WTC11 (cell line): ENCODE measurements at regions not wholly inside any gene's neighbourhood (a gene's known extent, or its start where the extent isn't known, plus 50 kb on each side); places are given as distances from the start of the nearest gene placed in this dataset.

Experiments
- CREB1 ChIP-seq: sonication (generic); formaldehyde crosslinking; IDR thresholded peaks from 2 replicates; pipeline ENCODE4 v1.8.0; 2023; ENCODE audit warnings: mild to moderate bottlenecking, missing genetic modification reagents
- CREM ChIP-seq: sonication (generic); formaldehyde crosslinking; IDR thresholded peaks from 2 replicates; pipeline ENCODE4 v1.8.1; 2022; ENCODE audit warnings: mild to moderate bottlenecking, missing genetic modification reagents, moderate library complexity
- JUN ChIP-seq: sonication (generic); formaldehyde crosslinking; IDR thresholded peaks from 2 replicates; pipeline ENCODE4 v1.8.0; 2023; ENCODE audit warnings: mild to moderate bottlenecking, missing genetic modification reagents
- MAX ChIP-seq: sonication (generic); formaldehyde crosslinking; IDR thresholded peaks from 2 replicates; pipeline ENCODE4 v1.8.0; 2022; ENCODE audit warnings: mild to moderate bottlenecking, missing genetic modification reagents
- NR3C1 ChIP-seq: sonication (generic); formaldehyde crosslinking; conservative IDR thresholded peaks from 2 replicates; pipeline ENCODE4 v1.8.1; 2023; ENCODE audit warnings: low read depth, mild to moderate bottlenecking, missing genetic modification reagents
- TEAD4 ChIP-seq: sonication (generic); formaldehyde crosslinking; IDR thresholded peaks from 2 replicates; pipeline ENCODE4 v1.8.0; 2022; ENCODE audit warnings: mild to moderate bottlenecking, missing genetic modification reagents
- ZNF232 ChIP-seq: sonication (generic); formaldehyde crosslinking; IDR thresholded peaks from 2 replicates; pipeline ENCODE4 v1.8.0; 2022; ENCODE audit warnings: mild to moderate bottlenecking, missing genetic modification reagents
- TF ChIP-seq, protein P1 (sequence below): fragments of 200-600 bp; IDR thresholded peaks from 2 replicates; pipeline ENCODE4 v1.8.0; 2022; ENCODE audit warnings: antibody characterized with exemption

GRCh38 chr2:16296331-16297250 is 356.2 kb downstream of the MYCN start:
- TF ChIP-seq MAX (CRISPR knock-in tag) (no peak), JUN (CRISPR knock-in tag) (no peak), NR3C1 (no peak), ZNF232 (CRISPR knock-in tag) (no peak), CREM (no peak), CREB1 (no peak), TEAD4 (CRISPR knock-in tag) (no peak)
- TF ChIP-seq, protein P1, sequence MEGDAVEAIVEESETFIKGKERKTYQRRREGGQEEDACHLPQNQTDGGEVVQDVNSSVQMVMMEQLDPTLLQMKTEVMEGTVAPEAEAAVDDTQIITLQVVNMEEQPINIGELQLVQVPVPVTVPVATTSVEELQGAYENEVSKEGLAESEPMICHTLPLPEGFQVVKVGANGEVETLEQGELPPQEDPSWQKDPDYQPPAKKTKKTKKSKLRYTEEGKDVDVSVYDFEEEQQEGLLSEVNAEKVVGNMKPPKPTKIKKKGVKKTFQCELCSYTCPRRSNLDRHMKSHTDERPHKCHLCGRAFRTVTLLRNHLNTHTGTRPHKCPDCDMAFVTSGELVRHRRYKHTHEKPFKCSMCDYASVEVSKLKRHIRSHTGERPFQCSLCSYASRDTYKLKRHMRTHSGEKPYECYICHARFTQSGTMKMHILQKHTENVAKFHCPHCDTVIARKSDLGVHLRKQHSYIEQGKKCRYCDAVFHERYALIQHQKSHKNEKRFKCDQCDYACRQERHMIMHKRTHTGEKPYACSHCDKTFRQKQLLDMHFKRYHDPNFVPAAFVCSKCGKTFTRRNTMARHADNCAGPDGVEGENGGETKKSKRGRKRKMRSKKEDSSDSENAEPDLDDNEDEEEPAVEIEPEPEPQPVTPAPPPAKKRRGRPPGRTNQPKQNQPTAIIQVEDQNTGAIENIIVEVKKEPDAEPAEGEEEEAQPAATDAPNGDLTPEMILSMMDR = no peak
